K562 (cell line): ENCODE measurements at regions not wholly inside any gene's neighbourhood (a gene's known extent, or its start where the extent isn't known, plus 50 kb on each side); places are given as distances from the start of the nearest gene placed in this dataset.

ENCODE experiments used
- ATF7 ChIP-seq: fragments of 450-650 bp; IDR thresholded peaks from 2 replicates; pipeline ENCODE4 v1.7.1; 2014; ENCODE audit warnings: mild to moderate bottlenecking, moderate library complexity
- CBX1 ChIP-seq: sonication (generic); IDR thresholded peaks from 2 replicates; pipeline ENCODE4 v1.6.1; 2016; ENCODE audit warnings: antibody characterized with exemption, low read depth, mild to moderate bottlenecking
- DMBX1 ChIP-seq: fragments of 250-450 bp; sonication (Bioruptor Pico); IDR thresholded peaks from 2 replicates; pipeline ENCODE4 v1.8.0; 2022; ENCODE audit warnings: inconsistent platforms, mild to moderate bottlenecking, moderate library complexity, borderline replicate concordance
- E2F5 ChIP-seq: sonication (generic); formaldehyde crosslinking; IDR thresholded peaks from 2 replicates; pipeline ENCODE4 v1.8.0; 2022; ENCODE audit warnings: mild to moderate bottlenecking, missing genetic modification reagents
- EGR1 ChIP-seq: fragments of 450-650 bp; conservative IDR thresholded peaks from 2 replicates; pipeline ENCODE4 v1.6.1; 2017; ENCODE audit warnings: mild to moderate bottlenecking
- EP300 ChIP-seq: IDR thresholded peaks from 2 replicates; pipeline ENCODE4 v1.6.1; 2012; ENCODE audit warnings: low read length, improper control_type of control experiment
- ETV1 ChIP-seq: fragments of 450-650 bp; conservative IDR thresholded peaks from 2 replicates; pipeline ENCODE4 v1.6.1; 2016; ENCODE audit warnings: missing genetic modification characterization, control low read depth, low read depth, missing compliant biosample characterization
- FOXM1 ChIP-seq, 2 experiments: fragments of 450-650 bp in 1 of 2; sonication (generic) in 1 of 2; formaldehyde crosslinking in 1 of 2; IDR thresholded peaks; 2 replicates each; pipeline versions ENCODE4 v1.6.1 to v1.9.0; 2017 to 2022; ENCODE audit warnings: low read depth in 2 of 2, mild to moderate bottlenecking in 2 of 2, missing genetic modification reagents in 1 of 2, moderate library complexity in 1 of 2
- FOXP1 ChIP-seq: sonication (generic); formaldehyde crosslinking; IDR thresholded peaks from 2 replicates; pipeline ENCODE4 v1.8.0; 2022; ENCODE audit warnings: mild to moderate bottlenecking, missing genetic modification reagents
- HDAC2 ChIP-seq: fragments of 450-650 bp; IDR thresholded peaks from 2 replicates; pipeline ENCODE4 v1.6.1; 2016; ENCODE audit warnings: mild to moderate bottlenecking
- IFI16 ChIP-seq: fragments of 250-450 bp; sonication (Bioruptor Pico); IDR thresholded peaks from 2 replicates; pipeline ENCODE4 v2.1.2; 2022; ENCODE audit warnings: mild to moderate bottlenecking, inconsistent platforms
- IRF1 ChIP-seq: sonication (generic); formaldehyde crosslinking; IDR thresholded peaks from 2 replicates; pipeline ENCODE4 v1.8.0; 2022; ENCODE audit warnings: missing genetic modification reagents, mild to moderate bottlenecking, borderline replicate concordance
- KDM1A ChIP-seq, 2 experiments: fragments of 450-650 bp; IDR thresholded peaks; 2 replicates each; pipeline ENCODE4 v1.6.1; 2016; ENCODE audit warnings: mild to moderate bottlenecking in 2 of 2
- KLF1 ChIP-seq: fragments of 450-650 bp; IDR thresholded peaks from 2 replicates; pipeline ENCODE4 v1.6.1; 2016; ENCODE audit warnings: missing genetic modification characterization, missing compliant biosample characterization
- MYC ChIP-seq, 2 experiments: fragments of 250-450 bp in 1 of 2; sonication (Bioruptor Pico) in 1 of 2; IDR thresholded peaks; 2 replicates each; pipeline versions ENCODE4 v1.5.1 to v1.6.1; 2012 to 2021; ENCODE audit warnings: low read depth in 2 of 2, borderline replicate concordance in 1 of 2, improper control_type of control experiment in 1 of 2, low read length in 1 of 2, mild to moderate bottlenecking in 1 of 2, moderate library complexity in 1 of 2
- NKRF ChIP-seq: fragments of 450-650 bp; IDR thresholded peaks from 2 replicates; pipeline ENCODE4 v1.6.1; 2016; ENCODE audit warnings: borderline replicate concordance
- SMAD1 ChIP-seq: fragments of 150-350 bp; IDR thresholded peaks from 2 replicates; pipeline ENCODE4 v1.6.1; 2014; ENCODE audit warnings: low read length, low read depth; ENCODE audit not compliant: partially characterized antibody
- SMARCA5 ChIP-seq: fragments of 450-650 bp; IDR thresholded peaks from 2 replicates; pipeline ENCODE4 v1.6.1; 2016
- SMARCB1 ChIP-seq: IDR thresholded peaks from 2 replicates; pipeline ENCODE4 v1.6.1; 2011; ENCODE audit warnings: improper control_type of control experiment, low read depth; ENCODE audit not compliant: insufficient read length
- SRSF7 ChIP-seq: fragments of 200-400 bp; formaldehyde crosslinking; optimal IDR thresholded peaks from 2 replicates; pipeline ENCODE3; 2017; ENCODE audit warnings: mild to moderate bottlenecking, low read depth, low read length
- TAL1 ChIP-seq: fragments of 450-650 bp; IDR thresholded peaks from 2 replicates; pipeline ENCODE4 v1.6.1; 2016; ENCODE audit warnings: mild to moderate bottlenecking
- TCF3 ChIP-seq: sonication (generic); formaldehyde crosslinking; IDR thresholded peaks from 2 replicates; pipeline ENCODE4 v1.4.0; 2020; ENCODE audit warnings: mild to moderate bottlenecking, missing genetic modification reagents
- ZBED1 ChIP-seq: IDR thresholded peaks from 2 replicates; pipeline ENCODE4 v1.6.1; 2014
- ZFX ChIP-seq: sonication (generic); formaldehyde crosslinking; IDR thresholded peaks from 2 replicates; pipeline ENCODE4 v1.8.0; 2022; ENCODE audit warnings: mild to moderate bottlenecking, missing genetic modification reagents, moderate library complexity
- ZNF124 ChIP-seq: sonication (generic); formaldehyde crosslinking; IDR thresholded peaks from 2 replicates; pipeline ENCODE4 v1.8.1; 2022; ENCODE audit warnings: missing genetic modification reagents
- ZNF277 ChIP-seq: fragments of 250-450 bp; sonication (Bioruptor Pico); IDR thresholded peaks from 2 replicates; pipeline ENCODE4 v1.8.0; 2022; ENCODE audit warnings: inconsistent platforms, mild to moderate bottlenecking, moderate library complexity, borderline replicate concordance
- ZNF830 ChIP-seq: fragments of 250-450 bp; sonication (Bioruptor Pico); IDR thresholded peaks from 2 replicates; pipeline ENCODE4 v1.5.0; 2021; ENCODE audit warnings: mild to moderate bottlenecking

GRCh38 chr12:32030151-32030550 is 70.9 kb downstream of the RESF1 start (continued):
- 0 out of 2 replicates have a peak, but pooled peaks have one; percentile 13 for TF ChIP-seq EGR1
- TF ChIP-seq IFI16 (CRISPR knock-in tag) = no peak
- TF ChIP-seq E2F5 (CRISPR knock-in tag) = no peak
- TF ChIP-seq HDAC2 = peak; percentile 13; the same call in 1 of the 2 replicates
- TF ChIP-seq SMAD1 = no peak
- TF ChIP-seq KLF1 (tag) = 0 out of 2 replicates have a peak, but pooled peaks have one; percentile 36
- no peak for TF ChIP-seq NKRF
- TF ChIP-seq ZNF277 (CRISPR knock-in tag) = no peak
- TF ChIP-seq TAL1 = peak; percentile 44; the same call in 1 of the 2 replicates
- TF ChIP-seq SRSF7 = no peak
- no peak for TF ChIP-seq CBX1
- no peak for TF ChIP-seq ETV1 (tag)
- TF ChIP-seq FOXM1 (IDR thresholded peaks at IDR 0.05; ENCODE audit: low read depth) = 0 out of 2 replicates have a peak, but pooled peaks have one; percentile 11
- no peak for TF ChIP-seq FOXM1 (CRISPR knock-in tag; IDR thresholded peaks at IDR 0.05; ENCODE audit: low read depth)
- TF ChIP-seq ZBED1 = no peak
- no peak for TF ChIP-seq ATF7
- TF ChIP-seq TCF3 (CRISPR knock-in tag) = peak; percentile 45
- no peak for TF ChIP-seq ZNF830 (CRISPR knock-in tag)
- peak; percentile 14; the same call in 1 of the 2 replicates for TF ChIP-seq EP300
- 0 out of 2 replicates have a peak, but pooled peaks have one; percentile 31 for TF ChIP-seq SMARCA5
- TF ChIP-seq MYC (IDR thresholded peaks at IDR 0.05; ENCODE audit: low read depth, low read length) = no peak
- no peak for TF ChIP-seq MYC (CRISPR knock-in tag; IDR thresholded peaks at IDR 0.05; ENCODE audit: borderline replicate concordance, low read depth)
- TF ChIP-seq ZNF124 (CRISPR knock-in tag) = no peak
- TF ChIP-seq IRF1 (CRISPR knock-in tag) = no peak
- TF ChIP-seq SMARCB1 = no peak
- peak; percentile 40 to 74; a peak in 2 of 4 replicates for TF ChIP-seq KDM1A (IDR thresholded peaks at IDR 0.05)
- TF ChIP-seq ZFX (CRISPR knock-in tag) = 0 out of 2 replicates have a peak, but pooled peaks have one; percentile 16
- TF ChIP-seq FOXP1 (CRISPR knock-in tag) = no peak
- 0 out of 2 replicates have a peak, but pooled peaks have one; percentile 17 for TF ChIP-seq DMBX1 (CRISPR knock-in tag)
